Calu3 (cell line): ENCODE measurements at regions not wholly inside any gene's neighbourhood (a gene's known extent, or its start where the extent isn't known, plus 50 kb on each side); places are given as distances from the start of the nearest gene placed in this dataset.

Experiments used
- BruUV-seq: library from RNA; stranded (reverse); fragments of 400-500 nt; replicated peaks from 2 replicates; lab custom pipeline; 2021; lab: Mats Ljungman, UMichigan
- CTCF ChIA-PET: fragments of 300-600 bp; sonication (Branson Sonifier 250); formaldehyde crosslinking; loops from one replicate; lab custom pipeline; 2022; ENCODE audit warnings: antibody characterized with exemption; lab: Charles Lee
- DNase-seq: peaks from one replicate; pipeline ENCODE4 v3.0.0; 2022
- H3K27ac Mint-ChIP-seq: one replicate; pipeline ENCODE4 v1.8.0; 2022; ENCODE audit warnings: mixed read lengths; ENCODE audit not compliant: unreplicated experiment
- H3K27me3 Mint-ChIP-seq: one replicate; pipeline ENCODE4 v1.8.0; 2022; ENCODE audit warnings: mixed read lengths; ENCODE audit not compliant: unreplicated experiment
- H3K36me3 Mint-ChIP-seq: one replicate; pipeline ENCODE4 v1.8.0; 2022; ENCODE audit warnings: mild to moderate bottlenecking, moderate library complexity, mixed read lengths; ENCODE audit not compliant: insufficient read depth, unreplicated experiment
- H3K4me1 Mint-ChIP-seq: one replicate; pipeline ENCODE4 v1.8.0; 2022; ENCODE audit warnings: mild to moderate bottlenecking, low read depth, mixed read lengths; ENCODE audit not compliant: unreplicated experiment
- H3K4me3 Mint-ChIP-seq: one replicate; pipeline ENCODE4 v1.8.0; 2022; ENCODE audit warnings: mild to moderate bottlenecking, low read depth, moderate library complexity, mixed read lengths; ENCODE audit not compliant: unreplicated experiment
- H3K9me3 Mint-ChIP-seq: one replicate; pipeline ENCODE4 v1.8.0; 2022; ENCODE audit warnings: low read depth, mixed read lengths; ENCODE audit not compliant: unreplicated experiment
- intact Hi-C: fragments of 100-400 bp; cut with micrococcal nuclease; formaldehyde crosslinking; loops from one replicate; pipeline ENCODE4 v1.10.0; 2022; ENCODE audit not compliant: unreplicated experiment
- TF ChIP-seq, protein P1 (sequence below): fragments of 200-600 bp; IDR thresholded peaks from one replicate; pipeline ENCODE4 v1.8.0; 2022; ENCODE audit warnings: antibody characterized with exemption; ENCODE audit not compliant: unreplicated experiment

DNA sequence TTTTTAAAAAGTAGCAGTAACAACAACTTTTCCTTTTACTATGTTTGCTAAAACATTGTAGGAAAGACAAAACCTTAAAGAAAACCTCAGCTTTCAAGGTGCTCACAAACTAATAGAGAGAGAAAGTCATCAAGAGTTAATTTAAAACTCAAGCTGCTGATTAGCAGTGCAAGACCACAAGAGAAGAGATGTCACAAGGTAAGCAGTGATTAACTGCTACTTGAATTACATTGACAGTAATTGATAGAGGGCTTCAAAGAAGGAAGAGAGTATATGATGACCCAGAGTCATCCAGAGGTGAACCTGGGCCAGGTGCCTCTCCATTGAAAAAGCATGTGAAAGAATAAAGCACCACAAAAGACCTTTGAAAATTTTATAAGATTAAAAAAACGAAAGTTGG lies 939.6 kb upstream of the CNTNAP5 start:
- no peaks in the 10 kb centered on the region for H3K4me1 Mint-ChIP-seq
- peaks cover 14% of the 10 kb centered on the region for H3K9me3 Mint-ChIP-seq
- intact Hi-C loops = no loop called here
- H3K27ac Mint-ChIP-seq = no peak overlapping the region
- TF ChIP-seq, protein P1, sequence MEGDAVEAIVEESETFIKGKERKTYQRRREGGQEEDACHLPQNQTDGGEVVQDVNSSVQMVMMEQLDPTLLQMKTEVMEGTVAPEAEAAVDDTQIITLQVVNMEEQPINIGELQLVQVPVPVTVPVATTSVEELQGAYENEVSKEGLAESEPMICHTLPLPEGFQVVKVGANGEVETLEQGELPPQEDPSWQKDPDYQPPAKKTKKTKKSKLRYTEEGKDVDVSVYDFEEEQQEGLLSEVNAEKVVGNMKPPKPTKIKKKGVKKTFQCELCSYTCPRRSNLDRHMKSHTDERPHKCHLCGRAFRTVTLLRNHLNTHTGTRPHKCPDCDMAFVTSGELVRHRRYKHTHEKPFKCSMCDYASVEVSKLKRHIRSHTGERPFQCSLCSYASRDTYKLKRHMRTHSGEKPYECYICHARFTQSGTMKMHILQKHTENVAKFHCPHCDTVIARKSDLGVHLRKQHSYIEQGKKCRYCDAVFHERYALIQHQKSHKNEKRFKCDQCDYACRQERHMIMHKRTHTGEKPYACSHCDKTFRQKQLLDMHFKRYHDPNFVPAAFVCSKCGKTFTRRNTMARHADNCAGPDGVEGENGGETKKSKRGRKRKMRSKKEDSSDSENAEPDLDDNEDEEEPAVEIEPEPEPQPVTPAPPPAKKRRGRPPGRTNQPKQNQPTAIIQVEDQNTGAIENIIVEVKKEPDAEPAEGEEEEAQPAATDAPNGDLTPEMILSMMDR = no peak
- H3K4me3 Mint-ChIP-seq = no peak overlapping the region
- no peaks in the 10 kb centered on the region for H3K36me3 Mint-ChIP-seq
- BruUV-seq = no TSS peak
- no peaks in the 10 kb centered on the region for H3K27me3 Mint-ChIP-seq
- CTCF ChIA-PET = no interaction called here
- DNase-seq = no peak

DNA sequence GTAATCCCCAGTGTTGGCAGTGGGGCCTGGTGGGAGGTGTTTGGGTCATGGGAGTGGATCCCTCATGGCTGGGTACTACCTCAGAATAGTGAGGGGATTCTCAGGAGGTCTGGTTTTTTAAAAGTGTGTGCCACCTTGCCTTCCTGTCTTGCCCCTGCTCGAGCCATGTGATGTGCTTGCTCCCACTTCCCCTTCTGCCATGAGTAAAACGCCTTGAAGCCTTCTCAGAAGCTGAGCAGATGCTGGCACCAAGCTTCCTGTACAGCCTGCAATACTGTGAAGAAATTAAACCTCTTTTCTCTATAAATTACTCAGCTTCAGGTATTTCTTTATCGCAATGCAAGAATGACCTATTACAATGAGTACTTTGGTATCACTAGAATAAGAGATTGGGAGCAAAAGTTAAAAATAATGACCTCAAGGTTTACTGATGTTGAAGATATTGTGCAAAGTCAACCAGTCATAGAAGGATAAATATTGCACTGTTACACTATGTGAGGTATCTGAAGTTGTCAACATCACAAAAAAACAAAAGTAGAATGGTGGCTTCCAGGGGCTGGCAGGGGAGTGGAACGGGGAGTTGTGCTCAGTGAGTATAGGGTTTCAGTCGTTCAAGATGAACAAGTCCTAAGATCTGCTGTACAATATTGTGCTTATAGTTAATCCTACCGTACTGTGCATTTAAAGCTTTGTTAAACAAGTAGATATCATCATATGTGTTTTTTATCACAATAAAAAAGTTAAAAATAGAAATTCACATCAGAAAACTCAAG lies 938.3 kb upstream of the CNTNAP5 start:
- H3K4me1 Mint-ChIP-seq = no peaks in the 10 kb centered on the region
- no peak for DNase-seq
- TF ChIP-seq, protein P1 = no peak
- no peaks in the 10 kb centered on the region for H3K36me3 Mint-ChIP-seq
- BruUV-seq = no TSS peak
- intact Hi-C loops = no loop called here
- CTCF ChIA-PET = no interaction called here
- H3K4me3 Mint-ChIP-seq = no peak overlapping the region
- no peak overlapping the region for H3K27ac Mint-ChIP-seq
- no peaks in the 10 kb centered on the region for H3K27me3 Mint-ChIP-seq
- H3K9me3 Mint-ChIP-seq = peaks cover 16% of the 10 kb centered on the region

DNA sequence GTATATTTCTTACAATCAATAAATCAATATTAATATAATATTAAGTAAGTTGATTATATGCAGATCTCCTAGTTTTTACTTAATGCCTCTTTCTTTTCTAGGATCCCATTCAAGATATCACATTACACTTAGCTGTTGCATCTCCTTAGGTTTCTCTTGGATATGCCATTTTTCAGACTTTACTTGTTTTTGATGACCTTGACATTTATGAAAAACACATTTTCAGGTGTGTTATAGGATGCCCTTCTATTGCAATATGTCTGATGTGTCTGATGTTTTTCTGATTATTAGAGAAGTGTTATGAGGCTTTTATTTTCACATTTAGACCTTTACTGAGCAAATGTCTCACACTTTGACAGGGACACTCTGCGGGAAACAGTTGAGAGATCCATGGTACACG lies 933.6 kb upstream of the CNTNAP5 start:
- no peak overlapping the region for H3K27ac Mint-ChIP-seq
- TF ChIP-seq, protein P1 = no peak
- intact Hi-C loops = no loop called here

DNA sequence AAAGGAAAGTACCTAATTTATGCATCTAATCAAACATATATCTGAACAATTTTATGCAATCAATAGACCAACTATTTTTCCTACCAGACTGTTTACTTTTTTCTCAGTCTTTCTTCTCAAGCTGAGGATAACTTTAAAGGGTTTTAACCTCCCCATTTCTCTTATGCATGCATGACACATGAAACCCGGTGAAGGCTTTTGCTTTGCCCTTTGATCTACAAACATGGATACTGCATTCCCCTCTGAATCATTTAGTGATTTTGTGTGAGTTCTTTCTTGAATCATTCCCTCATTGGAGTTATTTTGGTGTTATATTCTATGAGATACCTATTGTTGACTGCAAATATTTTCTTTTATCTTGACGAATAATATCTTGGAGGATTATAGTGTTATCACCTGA lies 931.9 kb upstream of the CNTNAP5 start:
- CTCF ChIA-PET = interaction anchor here (0.5 kb wide), 1 partner anchor 12 kb away, joined by 5 read pairs; no protein-coding TSS in a partner anchor
- Mint-ChIP-seq H3K9me3 (peaks cover 15% of the 10 kb centered on the region), H3K4me1 (no peaks in the 10 kb centered on the region), H3K4me3 (no peak overlapping the region), H3K27ac (no peak overlapping the region), H3K27me3 (no peaks in the 10 kb centered on the region), H3K36me3 (no peaks in the 10 kb centered on the region)
- TF ChIP-seq, protein P1 = no peak
- intact Hi-C loops = no loop called here
- no peak for DNase-seq
- BruUV-seq = no TSS peak

More for the DNA sequence above, 933.6 kb upstream of the CNTNAP5 start:
- H3K36me3 Mint-ChIP-seq = no peaks in the 10 kb centered on the region
- no TSS peak for BruUV-seq
- H3K4me3 Mint-ChIP-seq = no peak overlapping the region
- H3K27me3 Mint-ChIP-seq = no peaks in the 10 kb centered on the region
- peaks cover 15% of the 10 kb centered on the region for H3K9me3 Mint-ChIP-seq
- DNase-seq = no peak
- CTCF ChIA-PET = no interaction called here
- H3K4me1 Mint-ChIP-seq = no peaks in the 10 kb centered on the region
